H1 (cell line): ENCODE measurements at regions not wholly inside any gene's neighbourhood (a gene's known extent, or its start where the extent isn't known, plus 50 kb on each side); places are given as distances from the start of the nearest gene placed in this dataset.

ENCODE experiments used
- BCL11A ChIP-seq, 2 experiments: IDR thresholded peaks; one replicate each; pipeline ENCODE4 v1.6.1; 2011; ENCODE audit warnings: low read depth in 2 of 2, low read length in 2 of 2, mild to moderate bottlenecking in 2 of 2
- BRCA1 ChIP-seq: IDR thresholded peaks from 2 replicates; pipeline ENCODE4 v1.6.1; 2012; ENCODE audit warnings: low read depth, low read length, improper control_type of control experiment
- EP300 ChIP-seq, 2 experiments: IDR thresholded peaks; 1 replicate in 1 of 2; 2 replicates in 1 of 2; pipeline ENCODE4 v1.6.1; 2011 to 2012; ENCODE audit warnings: low read depth in 2 of 2, low read length in 2 of 2, mild to moderate bottlenecking in 2 of 2, borderline replicate concordance in 1 of 2, inconsistent platforms in 1 of 2, moderate library complexity in 1 of 2
- GABPA ChIP-seq: IDR thresholded peaks from 2 replicates; pipeline ENCODE4 v1.6.1; 2011; ENCODE audit warnings: mild to moderate bottlenecking, low read length, moderate library complexity, borderline replicate concordance; ENCODE audit not compliant: insufficient read depth
- KDM1A ChIP-seq: fragments of 200-600, 300-600 bp; sonication (generic); IDR thresholded peaks from 2 replicates; pipeline ENCODE4 v1.7.1; 2016; ENCODE audit warnings: mild to moderate bottlenecking, low read length, borderline replicate concordance
- KDM4A ChIP-seq: IDR thresholded peaks from one replicate; pipeline ENCODE4 v1.7.1; 2012; ENCODE audit warnings: low read depth, mild to moderate bottlenecking, moderate library complexity, low read length, inconsistent platforms; ENCODE audit not compliant: severe bottlenecking
- TAF7 ChIP-seq: optimal IDR thresholded peaks from 2 replicates; pipeline ENCODE3; 2011; ENCODE audit warnings: low read depth, mild to moderate bottlenecking, inconsistent platforms, low read length, moderate library complexity, borderline replicate concordance

DNA sequence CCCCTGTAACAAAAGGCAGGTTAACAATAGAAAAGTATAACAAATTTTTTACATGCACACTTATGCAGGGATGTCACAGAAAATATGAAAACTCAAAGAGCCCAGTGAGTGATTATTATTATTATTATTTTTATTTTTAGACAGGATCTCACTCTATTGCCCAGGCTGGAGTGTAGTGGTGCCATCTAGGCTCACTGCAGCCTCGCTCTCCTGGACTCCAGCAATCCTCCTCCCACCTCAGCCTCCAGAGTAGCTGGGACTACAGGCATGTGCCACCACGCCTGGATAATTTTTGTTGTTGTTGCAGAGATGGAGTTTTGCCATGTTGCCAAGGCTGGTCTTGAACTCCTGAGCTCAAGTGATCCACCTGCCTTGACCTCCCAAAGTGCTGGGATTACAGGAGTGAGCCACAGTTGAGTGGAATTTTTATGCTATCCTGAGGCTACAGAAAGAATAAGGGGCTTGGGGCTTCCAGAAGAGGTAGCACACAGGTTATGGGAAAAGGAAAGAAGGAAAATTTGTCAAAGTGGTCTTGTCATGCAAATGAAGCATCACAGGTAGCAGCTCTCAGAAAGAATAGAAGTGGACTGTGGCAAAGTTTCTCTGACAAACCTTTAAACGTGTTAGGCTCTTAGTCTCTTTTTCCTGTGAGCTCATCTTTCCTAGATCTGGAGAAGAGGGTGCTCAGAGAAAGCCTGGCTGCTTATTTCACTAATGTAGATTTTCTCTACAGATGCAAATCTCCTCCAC is 87.7 kb upstream of the LSM14A start (continued):
- no peak for TF ChIP-seq KDM1A
- TF ChIP-seq TAF7, result no peak
- no peak for TF ChIP-seq BCL11A (IDR thresholded peaks at IDR 0.05; ENCODE audit: low read depth in 2 of 2, low read length in 2 of 2)
- no peak for TF ChIP-seq KDM4A
- TF ChIP-seq GABPA, result no peak
- no peak for TF ChIP-seq EP300 (IDR thresholded peaks at IDR 0.05; ENCODE audit: borderline replicate concordance in 1 of 2, low read depth in 2 of 2, low read length in 2 of 2)
- TF ChIP-seq BRCA1, result no peak
- TF ChIP-seq, all 59 proteins: peak for 0
